WI38 (cell line): ENCODE measurements at regions not wholly inside any gene's neighbourhood (a gene's known extent, or its start where the extent isn't known, plus 50 kb on each side); places are given as distances from the start of the nearest gene placed in this dataset.

Source experiments
- H3K4me3 ChIP-seq: 2 replicates; pipeline ENCODE4 v1.5.1; 2011; ENCODE audit warnings: low read depth, mild to moderate bottlenecking, control low read depth, low read length
- TF ChIP-seq, protein P1 (sequence below): IDR thresholded peaks from 2 replicates; pipeline ENCODE4 v1.5.1; 2012; ENCODE audit warnings: low read depth, mild to moderate bottlenecking, control low read depth, low read length

DNA sequence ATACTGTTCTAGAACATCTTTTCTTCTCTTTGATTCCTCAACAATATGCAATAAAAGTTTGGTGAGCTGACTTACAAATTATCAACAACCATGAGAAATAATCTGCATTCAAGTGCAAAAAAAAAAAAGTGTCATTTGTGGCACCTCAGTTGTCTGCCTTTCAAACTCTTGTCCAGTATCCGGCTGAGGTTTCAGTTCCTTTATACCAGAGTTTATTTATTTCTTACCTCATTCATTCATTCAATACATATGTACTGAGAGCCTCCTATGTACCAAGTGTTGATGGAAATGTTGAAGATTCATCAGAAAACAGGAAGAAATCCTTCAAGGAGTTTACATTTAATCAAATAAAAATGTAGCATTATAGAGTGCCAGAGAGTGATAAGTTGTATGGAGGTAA is 484.1 kb downstream of the RMST start:
- no peak overlapping the region for H3K4me3 ChIP-seq
- TF ChIP-seq, protein P1, sequence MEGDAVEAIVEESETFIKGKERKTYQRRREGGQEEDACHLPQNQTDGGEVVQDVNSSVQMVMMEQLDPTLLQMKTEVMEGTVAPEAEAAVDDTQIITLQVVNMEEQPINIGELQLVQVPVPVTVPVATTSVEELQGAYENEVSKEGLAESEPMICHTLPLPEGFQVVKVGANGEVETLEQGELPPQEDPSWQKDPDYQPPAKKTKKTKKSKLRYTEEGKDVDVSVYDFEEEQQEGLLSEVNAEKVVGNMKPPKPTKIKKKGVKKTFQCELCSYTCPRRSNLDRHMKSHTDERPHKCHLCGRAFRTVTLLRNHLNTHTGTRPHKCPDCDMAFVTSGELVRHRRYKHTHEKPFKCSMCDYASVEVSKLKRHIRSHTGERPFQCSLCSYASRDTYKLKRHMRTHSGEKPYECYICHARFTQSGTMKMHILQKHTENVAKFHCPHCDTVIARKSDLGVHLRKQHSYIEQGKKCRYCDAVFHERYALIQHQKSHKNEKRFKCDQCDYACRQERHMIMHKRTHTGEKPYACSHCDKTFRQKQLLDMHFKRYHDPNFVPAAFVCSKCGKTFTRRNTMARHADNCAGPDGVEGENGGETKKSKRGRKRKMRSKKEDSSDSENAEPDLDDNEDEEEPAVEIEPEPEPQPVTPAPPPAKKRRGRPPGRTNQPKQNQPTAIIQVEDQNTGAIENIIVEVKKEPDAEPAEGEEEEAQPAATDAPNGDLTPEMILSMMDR, result no peak

DNA sequence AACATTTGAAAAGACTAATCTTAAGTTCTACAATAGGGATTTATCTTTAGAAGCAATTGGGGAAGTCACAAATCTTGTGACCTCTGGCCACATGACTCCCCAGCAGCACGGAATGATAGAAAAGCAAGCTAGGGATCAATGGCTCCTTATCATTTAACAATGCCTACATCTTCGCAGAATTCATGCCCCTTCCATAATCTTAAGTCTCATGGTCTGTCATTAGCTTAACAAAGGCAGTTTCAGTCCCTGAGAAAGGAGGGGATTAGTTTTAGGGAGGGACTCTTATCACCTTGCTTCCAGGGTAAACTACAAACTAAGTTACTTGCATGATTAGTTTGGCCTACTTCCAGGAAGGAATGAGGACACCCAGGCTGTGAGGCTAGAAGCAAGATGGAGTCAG is 486.0 kb downstream of the RMST start:
- TF ChIP-seq, protein P1, result no peak
- H3K4me3 ChIP-seq, result no peak overlapping the region

DNA sequence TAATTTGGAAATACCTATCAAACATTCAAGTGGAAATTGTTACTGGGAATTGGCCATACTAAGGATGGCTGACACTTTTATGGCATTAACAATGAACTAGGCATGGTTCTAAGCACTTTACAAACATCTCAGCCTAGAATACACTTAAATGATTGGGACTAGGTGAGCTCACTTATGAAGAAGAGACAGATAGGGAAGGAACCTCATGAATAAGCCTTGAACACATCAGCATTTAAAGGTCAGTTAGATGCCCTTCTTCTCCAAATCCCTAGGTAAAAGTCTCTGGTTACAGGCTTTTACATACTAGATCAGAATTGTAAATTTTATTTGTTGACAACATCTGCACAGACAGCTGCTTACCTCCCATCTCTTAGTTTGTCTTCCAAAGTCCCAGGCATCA is 488.6 kb downstream of the RMST start:
- TF ChIP-seq, protein P1, result no peak
- H3K4me3 ChIP-seq, result no peak overlapping the region

DNA sequence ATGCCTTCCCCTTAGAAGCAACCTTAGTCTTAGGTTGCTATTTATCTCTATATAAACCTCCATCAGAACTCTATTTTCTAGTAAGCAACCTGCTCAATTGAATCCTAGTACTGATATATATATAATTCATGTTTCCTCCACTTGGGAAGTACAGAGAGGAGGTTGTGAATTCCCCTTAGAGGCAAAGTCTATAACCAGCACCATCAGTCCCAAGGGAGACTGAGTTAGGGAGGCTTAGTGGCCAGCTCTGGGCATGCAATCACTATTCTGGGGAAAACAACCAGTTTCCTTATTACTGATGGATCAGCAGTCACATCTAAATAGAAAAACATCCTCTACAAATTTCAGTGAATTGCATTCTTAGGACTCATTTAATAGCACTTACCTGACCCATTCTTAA is 489.1 kb downstream of the RMST start:
- H3K4me3 ChIP-seq, result no peak overlapping the region
- TF ChIP-seq, protein P1, result no peak

DNA sequence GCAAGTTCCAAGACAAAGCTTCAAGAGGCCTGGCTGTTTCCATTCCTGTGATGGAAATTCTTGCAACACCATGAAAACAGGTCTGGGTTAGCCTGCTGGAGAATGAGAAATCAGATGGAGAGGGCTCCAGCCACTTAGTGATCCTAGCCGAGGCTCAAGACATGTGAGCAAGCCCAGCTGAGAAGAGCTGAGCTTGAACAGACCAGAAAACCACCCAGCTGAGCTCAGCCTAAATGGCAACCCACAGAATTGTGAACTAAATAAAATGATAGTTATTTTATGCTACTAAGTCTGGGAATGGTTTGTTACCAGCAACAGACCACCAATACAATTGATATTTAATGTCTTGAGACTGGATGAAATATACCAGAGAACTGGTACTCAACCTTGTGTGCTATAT is 494.5 kb downstream of the RMST start:
- TF ChIP-seq, protein P1, result no peak
- H3K4me3 ChIP-seq, result no peak overlapping the region

DNA sequence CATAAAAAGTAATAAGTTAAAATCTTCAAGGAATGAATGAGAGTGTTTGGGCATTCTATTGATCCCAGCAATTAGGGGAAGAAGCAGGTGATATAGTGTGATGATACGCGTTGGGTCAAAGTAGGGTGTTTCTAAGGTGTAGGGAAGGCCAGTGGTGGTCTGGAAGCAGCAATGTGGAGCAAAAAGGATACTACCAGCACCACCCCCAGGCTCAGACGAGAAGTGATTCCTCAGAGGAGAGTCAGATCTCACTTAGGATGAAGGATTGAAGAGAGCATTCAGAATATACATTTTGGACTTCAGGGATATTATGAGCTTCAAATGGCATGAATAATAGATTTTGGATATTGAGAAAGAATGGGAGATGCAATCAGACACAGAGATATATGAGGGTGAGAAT is 497.6 kb downstream of the RMST start:
- TF ChIP-seq, protein P1, result no peak
- H3K4me3 ChIP-seq, result no peak overlapping the region

DNA sequence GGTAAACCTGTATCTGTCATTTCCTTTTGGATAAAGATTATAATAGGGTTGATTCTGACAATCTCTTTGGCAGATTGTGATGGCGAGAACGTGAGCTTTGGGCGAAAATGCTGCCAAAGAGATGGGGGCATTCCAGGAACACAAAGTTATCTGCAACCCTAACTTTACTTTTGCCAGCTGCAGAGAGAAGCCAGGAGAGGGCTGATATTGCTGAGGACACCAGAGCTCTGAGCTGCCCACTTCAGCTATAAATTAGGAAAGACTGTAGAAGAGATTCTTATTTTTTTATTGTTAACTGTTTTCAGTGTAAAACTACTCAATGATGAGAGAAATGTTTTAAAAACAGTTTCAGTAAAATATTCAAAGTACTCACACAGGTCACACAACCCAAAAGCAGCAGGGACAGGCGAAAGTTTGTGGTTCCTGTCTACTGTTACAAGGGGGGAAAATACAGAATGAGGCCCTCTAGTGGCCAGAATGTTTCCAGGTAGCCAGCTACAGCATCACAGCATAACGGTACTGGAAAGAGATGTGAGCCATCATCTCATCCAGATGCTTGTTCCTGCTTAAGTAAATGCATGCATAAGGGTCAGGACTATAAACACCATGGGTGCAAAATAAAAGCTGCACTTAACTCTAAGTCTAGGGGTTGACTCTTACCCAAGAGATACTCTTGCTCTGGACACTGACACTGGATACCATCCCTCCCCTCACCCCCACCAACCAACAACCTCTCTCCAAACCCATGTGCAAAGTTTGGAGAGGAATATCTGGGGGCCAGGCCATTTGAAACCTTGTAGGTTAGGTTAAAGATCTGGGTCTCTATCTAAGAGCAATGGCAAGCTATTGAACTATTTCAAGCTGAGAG is 498.4 kb downstream of the RMST start:
- no peak overlapping the region for H3K4me3 ChIP-seq
- TF ChIP-seq, protein P1, result no peak
